Neural cell (in vitro differentiated cells): ENCODE measurements at regions not wholly inside any gene's neighbourhood (a gene's known extent, or its start where the extent isn't known, plus 50 kb on each side); places are given as distances from the start of the nearest gene placed in this dataset.

Experiments used
- EZH2 ChIP-seq: fragments of 200-600, 300-800 bp; shearing (Covaris generic), sonication (generic); IDR thresholded peaks from 2 replicates; pipeline ENCODE4 v1.6.1; 2014; ENCODE audit warnings: antibody characterized with exemption, low read length, borderline replicate concordance, mild to moderate bottlenecking; ENCODE audit not compliant: insufficient read depth, poor library complexity, severe bottlenecking
- TAF1 ChIP-seq: IDR thresholded peaks from 2 replicates; pipeline ENCODE4 v1.6.1; 2012; ENCODE audit warnings: low read depth
- TF ChIP-seq, protein P1 (sequence below): fragments of 450-650 bp; IDR thresholded peaks from 2 replicates; pipeline ENCODE4 v1.5.1; 2014; ENCODE audit warnings: antibody characterized with exemption, mild to moderate bottlenecking, moderate library complexity; ENCODE audit not compliant: poor library complexity, severe bottlenecking

DNA sequence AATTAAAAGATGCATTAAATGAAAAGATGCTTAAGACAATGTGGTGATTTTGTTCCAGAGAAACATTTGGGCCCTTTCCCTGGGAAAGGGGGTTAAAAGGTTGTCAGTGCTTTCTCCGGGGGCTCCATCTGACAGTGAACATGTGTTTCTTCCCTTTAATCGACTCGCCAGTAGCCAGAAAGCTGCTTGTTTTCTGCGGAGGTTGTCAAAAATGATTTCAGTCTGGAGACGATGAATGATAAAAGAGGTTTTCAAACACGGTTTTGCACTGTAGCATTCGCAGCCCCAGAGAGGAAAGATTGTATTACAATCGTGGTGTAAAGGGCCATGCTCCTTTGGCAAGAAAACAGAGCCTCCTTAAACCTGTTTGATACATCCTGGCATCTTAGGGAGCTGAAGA is 111.5 kb upstream of the MEIS1 start:
- TF ChIP-seq EZH2: no peak
- no peak for TF ChIP-seq TAF1
- TF ChIP-seq, protein P1, sequence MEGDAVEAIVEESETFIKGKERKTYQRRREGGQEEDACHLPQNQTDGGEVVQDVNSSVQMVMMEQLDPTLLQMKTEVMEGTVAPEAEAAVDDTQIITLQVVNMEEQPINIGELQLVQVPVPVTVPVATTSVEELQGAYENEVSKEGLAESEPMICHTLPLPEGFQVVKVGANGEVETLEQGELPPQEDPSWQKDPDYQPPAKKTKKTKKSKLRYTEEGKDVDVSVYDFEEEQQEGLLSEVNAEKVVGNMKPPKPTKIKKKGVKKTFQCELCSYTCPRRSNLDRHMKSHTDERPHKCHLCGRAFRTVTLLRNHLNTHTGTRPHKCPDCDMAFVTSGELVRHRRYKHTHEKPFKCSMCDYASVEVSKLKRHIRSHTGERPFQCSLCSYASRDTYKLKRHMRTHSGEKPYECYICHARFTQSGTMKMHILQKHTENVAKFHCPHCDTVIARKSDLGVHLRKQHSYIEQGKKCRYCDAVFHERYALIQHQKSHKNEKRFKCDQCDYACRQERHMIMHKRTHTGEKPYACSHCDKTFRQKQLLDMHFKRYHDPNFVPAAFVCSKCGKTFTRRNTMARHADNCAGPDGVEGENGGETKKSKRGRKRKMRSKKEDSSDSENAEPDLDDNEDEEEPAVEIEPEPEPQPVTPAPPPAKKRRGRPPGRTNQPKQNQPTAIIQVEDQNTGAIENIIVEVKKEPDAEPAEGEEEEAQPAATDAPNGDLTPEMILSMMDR: no peak
